Stomach smooth muscle (tissue), 2 donors: ENCODE measurements at regions not wholly inside any gene's neighbourhood (a gene's known extent, or its start where the extent isn't known, plus 50 kb on each side); places are given as distances from the start of the nearest gene placed in this dataset.

Source experiments
- H3K27ac ChIP-seq: one replicate; pipeline ENCODE4 v1.7.0; 2013; ENCODE audit warnings: mild to moderate bottlenecking, low read length, inconsistent platforms
- H3K27me3 ChIP-seq, 2 donors: one replicate each; pipeline ENCODE4 v1.7.0; 2013; ENCODE audit warnings: low read length in 2 of 2; ENCODE audit not compliant: insufficient read depth in 2 of 2, control insufficient read depth in 1 of 2
- H3K36me3 ChIP-seq, 2 donors: one replicate each; pipeline ENCODE4 v1.7.0; 2013; ENCODE audit warnings: low read length in 2 of 2; ENCODE audit not compliant: control insufficient read depth in 2 of 2, insufficient read depth in 2 of 2
- H3K4me1 ChIP-seq: one replicate; pipeline ENCODE4 v1.7.0; 2013; ENCODE audit warnings: low read length; ENCODE audit not compliant: control insufficient read depth, insufficient read depth
- H3K4me3 ChIP-seq, 2 donors: one replicate each; pipeline ENCODE4 v1.7.0; 2013; ENCODE audit warnings: low read length in 2 of 2
- H3K9ac ChIP-seq, 2 donors: one replicate each; pipeline ENCODE4 v1.7.0; 2013; ENCODE audit warnings: low read length in 2 of 2, mild to moderate bottlenecking in 1 of 2
- H3K9me3 ChIP-seq, 2 donors: one replicate each; pipeline ENCODE4 v1.7.0; 2013; ENCODE audit warnings: low read length in 2 of 2; ENCODE audit not compliant: control insufficient read depth in 2 of 2
- donor health status: healthy.
- donor health status: Pancreatic carcinoma.

- peaks cover 3% of the 10 kb centered on the region for H3K4me1 ChIP-seq
- no peak overlapping the region for H3K27ac ChIP-seq
- no peaks in the 10 kb centered on the region for H3K36me3 ChIP-seq
- peaks cover 0 to 3% of the 10 kb centered on the region in 2 donors for H3K27me3 ChIP-seq
- no peak overlapping the region for H3K9ac ChIP-seq
- peaks cover 0 to 7% of the 10 kb centered on the region in 2 donors for H3K9me3 ChIP-seq
- no peak overlapping the region for H3K4me3 ChIP-seq
These were observed 162.5 kb downstream of the IRX2 start for GRCh38 chr5:2588850-2589501.

GRCh38 chr5:2587189-2588031 is 164.1 kb downstream of the IRX2 start:
- H3K4me3 ChIP-seq, result no peak overlapping the region
- peaks cover 0 to 3% of the 10 kb centered on the region in 2 donors for H3K27me3 ChIP-seq
- no peak overlapping the region for H3K9ac ChIP-seq
- H3K4me1 ChIP-seq, result peaks cover 3% of the 10 kb centered on the region
- no peaks in the 10 kb centered on the region for H3K36me3 ChIP-seq
- H3K27ac ChIP-seq, result no peak overlapping the region
- H3K9me3 ChIP-seq, result peaks cover 0 to 7% of the 10 kb centered on the region in 2 donors

GRCh38 chr5:2586016-2586715 is 165.3 kb downstream of the IRX2 start:
- Histone ChIP-seq H3K27ac (no peak overlapping the region), H3K4me3 (no peak overlapping the region), H3K36me3 (no peaks in the 10 kb centered on the region), H3K9ac (no peak overlapping the region), H3K9me3 (peaks cover 0 to 10% of the 10 kb centered on the region in 2 donors), H3K27me3 (peaks cover 0 to under 1% of the 10 kb centered on the region in 2 donors), H3K4me1 (peaks cover 2% of the 10 kb centered on the region)

DNA sequence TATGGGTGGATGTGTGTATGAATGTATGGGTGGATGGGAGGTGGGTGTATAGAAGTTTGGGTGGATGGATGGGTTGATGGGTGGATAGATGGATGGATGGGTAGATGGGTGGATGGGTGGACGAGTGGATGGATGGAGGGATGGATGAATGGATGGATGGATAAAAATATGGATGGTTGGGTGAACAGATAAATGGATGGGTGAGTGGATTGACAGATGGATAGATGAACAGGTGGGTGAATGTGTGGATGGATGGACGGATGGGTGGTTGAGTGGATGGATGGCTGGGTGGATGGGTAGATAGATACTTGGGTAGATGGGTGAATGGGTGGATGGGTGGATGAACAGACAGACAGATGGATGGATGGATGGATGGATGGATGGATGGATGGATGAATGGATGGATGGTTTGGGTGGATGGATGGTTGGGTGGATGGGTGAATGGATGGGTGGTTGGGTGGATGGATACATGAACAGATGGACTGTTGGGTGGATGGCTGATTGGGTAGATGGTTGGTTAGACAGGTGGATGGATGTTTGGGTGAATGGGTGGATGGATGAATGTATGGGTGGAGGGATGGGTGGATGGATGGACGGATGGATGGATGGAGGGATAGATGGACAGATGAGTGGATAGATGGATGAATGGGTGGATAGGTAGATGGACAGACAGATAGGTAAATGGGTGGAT is 166.8 kb downstream of the IRX2 start:
- no peaks in the 10 kb centered on the region for H3K36me3 ChIP-seq
- H3K9me3 ChIP-seq, result peaks cover 0 to 10% of the 10 kb centered on the region in 2 donors
- no peaks in the 10 kb centered on the region for H3K27me3 ChIP-seq
- H3K4me3 ChIP-seq, result no peak overlapping the region
- peaks cover 2% of the 10 kb centered on the region for H3K4me1 ChIP-seq
- H3K9ac ChIP-seq, result no peak overlapping the region
- no peak overlapping the region for H3K27ac ChIP-seq

DNA sequence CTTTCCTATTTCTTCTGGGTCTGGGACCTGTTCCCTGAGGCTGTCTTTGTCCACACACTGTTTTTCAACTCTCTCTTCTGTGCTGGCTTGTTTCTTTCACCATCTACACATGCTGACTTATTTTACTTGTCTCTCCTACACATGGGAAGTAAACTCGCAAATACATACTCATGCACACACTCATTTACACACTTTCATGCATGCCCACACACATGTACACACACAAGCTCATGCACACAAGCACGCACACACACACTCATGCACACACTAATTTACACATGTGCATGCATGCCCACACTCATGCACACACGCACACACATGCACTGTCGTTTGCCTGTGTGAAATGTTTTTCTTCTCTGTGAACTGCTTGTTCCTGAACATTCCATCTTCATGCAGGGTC is 169.0 kb downstream of the IRX2 start:
- Histone ChIP-seq H3K9me3 (peaks cover 0 to 10% of the 10 kb centered on the region in 2 donors), H3K4me3 (no peak overlapping the region), H3K27ac (no peak overlapping the region), H3K4me1 (peaks cover 2% of the 10 kb centered on the region), H3K9ac (no peak overlapping the region), H3K27me3 (peaks cover 0 to 3% of the 10 kb centered on the region in 2 donors), H3K36me3 (no peaks in the 10 kb centered on the region)

GRCh38 chr5:2582106-2582505 is 169.4 kb downstream of the IRX2 start:
- Histone ChIP-seq H3K27ac (no peak overlapping the region), H3K36me3 (no peaks in the 10 kb centered on the region), H3K4me1 (peaks cover 2% of the 10 kb centered on the region), H3K4me3 (no peak overlapping the region), H3K27me3 (peaks cover 0 to 3% of the 10 kb centered on the region in 2 donors), H3K9me3 (peaks cover 0 to 10% of the 10 kb centered on the region in 2 donors), H3K9ac (no peak overlapping the region)

DNA sequence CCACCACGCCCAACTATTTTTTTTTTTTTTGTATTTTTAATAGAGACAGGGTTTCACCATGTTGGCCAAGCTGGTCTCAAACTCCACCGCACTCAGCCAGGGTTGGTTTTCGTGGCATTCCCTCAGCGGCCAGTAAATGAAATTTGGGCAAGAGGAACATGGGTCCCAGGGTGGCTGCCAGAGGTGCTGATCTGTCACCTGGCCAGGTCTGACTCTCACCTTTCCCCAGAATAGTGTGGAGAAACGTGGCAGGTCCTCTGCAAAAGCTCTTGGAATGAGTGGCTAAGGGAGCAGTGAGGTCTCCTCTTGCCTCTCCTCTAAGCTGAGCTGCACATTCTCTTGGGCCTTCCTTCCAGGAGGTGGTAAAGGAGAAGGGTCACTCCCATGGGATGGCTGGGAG is 170.1 kb downstream of the IRX2 start:
- Histone ChIP-seq H3K4me3 (no peak overlapping the region), H3K9me3 (peaks cover 0 to 10% of the 10 kb centered on the region in 2 donors), H3K27ac (no peak overlapping the region), H3K9ac (no peak overlapping the region), H3K36me3 (no peaks in the 10 kb centered on the region), H3K27me3 (peaks cover 0 to 3% of the 10 kb centered on the region in 2 donors), H3K4me1 (peaks cover 2% of the 10 kb centered on the region)

- H3K4me1 ChIP-seq, result peaks cover 2% of the 10 kb centered on the region
- H3K9ac ChIP-seq, result no peak overlapping the region
- no peak overlapping the region for H3K27ac ChIP-seq
- H3K36me3 ChIP-seq, result no peaks in the 10 kb centered on the region
- H3K9me3 ChIP-seq, result peaks cover 0 to 3% of the 10 kb centered on the region in 2 donors
- no peak overlapping the region for H3K4me3 ChIP-seq
- H3K27me3 ChIP-seq, result peaks cover 0 to 3% of the 10 kb centered on the region in 2 donors
These were observed 172.4 kb downstream of the IRX2 start for GRCh38 chr5:2579126-2579525.

DNA sequence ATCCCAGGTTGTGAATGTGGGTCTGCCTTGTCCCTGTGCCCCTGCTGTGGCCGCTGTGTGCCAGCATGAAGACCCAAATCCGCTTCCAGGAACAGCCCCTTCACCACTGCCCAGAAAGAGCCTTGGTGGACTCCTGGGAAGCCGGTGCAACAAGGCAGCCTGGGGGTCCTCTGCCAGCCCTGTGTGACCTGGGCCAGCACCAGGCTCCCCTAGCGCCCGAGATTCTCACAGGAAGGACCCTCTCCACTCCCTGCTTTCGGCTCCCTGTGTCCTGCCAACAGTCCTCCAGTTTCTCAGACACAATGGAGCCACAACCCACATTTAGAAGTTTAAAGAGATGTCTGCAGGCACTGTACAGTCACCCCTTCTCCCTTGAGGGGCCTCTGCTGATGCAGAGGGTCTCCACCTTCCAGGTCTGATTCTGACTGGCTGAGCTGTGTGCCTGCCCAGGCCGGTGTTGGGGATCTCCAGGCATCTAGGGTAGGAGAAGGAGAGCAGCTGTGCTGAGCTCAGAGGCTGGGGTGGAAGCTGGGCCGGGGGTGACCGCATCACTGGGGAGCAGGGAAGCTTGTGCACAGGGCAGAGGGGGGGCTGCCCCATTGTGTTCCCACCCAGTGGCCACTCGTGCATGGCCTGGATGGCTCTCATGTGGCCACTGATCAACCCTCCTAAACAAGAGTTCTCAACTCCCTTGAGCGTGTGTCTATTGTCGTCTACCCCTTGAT is 174.0 kb downstream of the IRX2 start:
- peaks cover 2% of the 10 kb centered on the region for H3K4me1 ChIP-seq
- H3K36me3 ChIP-seq, result no peaks in the 10 kb centered on the region

GRCh38 chr5:2576823-2577222 is 174.7 kb downstream of the IRX2 start:
- Histone ChIP-seq H3K27me3 (peaks cover 0 to 3% of the 10 kb centered on the region in 2 donors), H3K27ac (no peak overlapping the region), H3K9ac (no peak overlapping the region), H3K4me1 (peaks cover 2% of the 10 kb centered on the region), H3K36me3 (no peaks in the 10 kb centered on the region), H3K4me3 (no peak overlapping the region), H3K9me3 (no peaks in the 10 kb centered on the region)

More for the DNA sequence above, 174.0 kb downstream of the IRX2 start:
- H3K27me3 ChIP-seq, result peaks cover 0 to 3% of the 10 kb centered on the region in 2 donors
- H3K9ac ChIP-seq, result no peak overlapping the region
- H3K9me3 ChIP-seq, result peaks cover 0 to 3% of the 10 kb centered on the region in 2 donors
- H3K27ac ChIP-seq, result no peak overlapping the region
- no peak overlapping the region for H3K4me3 ChIP-seq
